Uterus (tissue), 3 donors: ENCODE measurements at regions not wholly inside any gene's neighbourhood (a gene's known extent, or its start where the extent isn't known, plus 50 kb on each side); places are given as distances from the start of the nearest gene placed in this dataset.

Experiments
- DNase-seq, 2 donors: peaks; one replicate each; pipeline ENCODE4 v3.0.0-alpha.2; 2019 to 2020
- H3K27ac ChIP-seq, 2 donors: fragments of 200-600 bp; sonication (generic); 1 replicate in 1 of 2; 2 replicates in 1 of 2; pipeline ENCODE4 v1.5.1; 2016 to 2018
- H3K27me3 ChIP-seq, 2 donors: fragments of 200-600 bp; sonication (generic); one replicate each; pipeline ENCODE4 v1.5.1; 2018 to 2019; ENCODE audit warnings: control low read depth in 1 of 2
- H3K36me3 ChIP-seq, 2 donors: fragments of 200-600 bp; sonication (generic); one replicate each; pipeline ENCODE4 v1.5.1; 2019; ENCODE audit warnings: control low read depth in 1 of 2
- H3K4me1 ChIP-seq, 2 donors: fragments of 200-600 bp; sonication (generic); one replicate each; pipeline ENCODE4 v1.5.1; 2018 to 2019; ENCODE audit warnings: control low read depth in 1 of 2
- H3K4me3 ChIP-seq, 2 donors: fragments of 200-600 bp; sonication (generic); 1 replicate in 1 of 2; 2 replicates in 1 of 2; pipeline ENCODE4 v1.5.1; 2018 to 2019; ENCODE audit warnings: mild to moderate bottlenecking in 1 of 2
- H3K9me3 ChIP-seq, 2 donors: fragments of 200-600 bp; sonication (generic); one replicate each; pipeline ENCODE4 v1.5.1; 2019; ENCODE audit warnings: control low read depth in 1 of 2
- POLR2A ChIP-seq, 2 donors: fragments of 450-650 bp; IDR thresholded peaks; one replicate each; pipeline ENCODE4 v1.6.1; 2016; ENCODE audit warnings: antibody characterized with exemption in 2 of 2, mild to moderate bottlenecking in 1 of 2, moderate library complexity in 1 of 2
- intact Hi-C: fragments of 100-400 bp; cut with DNase I; formaldehyde crosslinking; loops from one replicate; pipeline ENCODE4 v1.15.1; 2023; ENCODE audit warnings: low total_unique reads
- TF ChIP-seq, protein P1 (sequence below), 4 experiments: fragments of 200-600 bp in 2 of 4; fragments of 450-650 bp in 2 of 4; sonication (generic) in 2 of 4; IDR thresholded peaks; one replicate each; pipeline ENCODE4 v1.5.1; 2016 to 2019; ENCODE audit warnings: antibody characterized with exemption in 4 of 4, mild to moderate bottlenecking in 2 of 4, moderate library complexity in 1 of 4
- donor health status: DM: yes; HTN: yes; CAD: no.

DNA sequence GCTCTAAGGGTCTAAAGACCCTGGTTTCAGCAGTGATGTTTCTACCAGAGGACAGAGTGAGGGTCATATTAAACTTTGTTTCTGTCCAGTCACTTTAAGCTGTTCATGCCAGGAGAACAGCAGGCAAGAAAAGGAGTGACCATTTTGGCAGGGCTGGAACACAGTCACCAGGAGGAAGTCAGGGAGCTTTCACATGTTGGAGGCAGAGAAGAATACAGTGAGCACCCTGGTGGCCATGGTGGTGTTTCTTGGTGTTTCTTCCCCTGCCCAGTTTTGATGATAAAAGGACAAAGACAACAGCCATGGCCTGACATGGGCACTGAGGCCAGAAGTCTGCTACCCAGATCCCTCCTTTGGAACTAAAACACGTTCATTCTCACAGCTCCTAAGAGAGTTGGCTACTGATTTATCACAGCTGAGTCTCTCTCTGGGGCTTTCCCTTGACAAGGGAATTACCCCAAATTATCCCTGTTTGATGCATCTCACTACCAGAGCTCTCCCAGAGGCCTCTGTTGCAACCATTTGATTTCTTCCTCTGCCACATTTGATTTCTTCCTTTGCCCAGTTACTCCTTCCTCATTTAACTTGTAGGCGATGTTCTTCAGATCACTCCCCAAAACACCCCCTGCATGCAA is 106.4 kb upstream of the NWD2 start:
- Histone ChIP-seq H3K4me3 (no peak overlapping the region), H3K4me1 (no peaks in the 10 kb centered on the region), H3K9me3 (no peaks in the 10 kb centered on the region), H3K27me3 (no peaks in the 10 kb centered on the region), H3K27ac (no peak overlapping the region), H3K36me3 (no peaks in the 10 kb centered on the region)
- no peak for DNase-seq
- TF ChIP-seq, protein P1, sequence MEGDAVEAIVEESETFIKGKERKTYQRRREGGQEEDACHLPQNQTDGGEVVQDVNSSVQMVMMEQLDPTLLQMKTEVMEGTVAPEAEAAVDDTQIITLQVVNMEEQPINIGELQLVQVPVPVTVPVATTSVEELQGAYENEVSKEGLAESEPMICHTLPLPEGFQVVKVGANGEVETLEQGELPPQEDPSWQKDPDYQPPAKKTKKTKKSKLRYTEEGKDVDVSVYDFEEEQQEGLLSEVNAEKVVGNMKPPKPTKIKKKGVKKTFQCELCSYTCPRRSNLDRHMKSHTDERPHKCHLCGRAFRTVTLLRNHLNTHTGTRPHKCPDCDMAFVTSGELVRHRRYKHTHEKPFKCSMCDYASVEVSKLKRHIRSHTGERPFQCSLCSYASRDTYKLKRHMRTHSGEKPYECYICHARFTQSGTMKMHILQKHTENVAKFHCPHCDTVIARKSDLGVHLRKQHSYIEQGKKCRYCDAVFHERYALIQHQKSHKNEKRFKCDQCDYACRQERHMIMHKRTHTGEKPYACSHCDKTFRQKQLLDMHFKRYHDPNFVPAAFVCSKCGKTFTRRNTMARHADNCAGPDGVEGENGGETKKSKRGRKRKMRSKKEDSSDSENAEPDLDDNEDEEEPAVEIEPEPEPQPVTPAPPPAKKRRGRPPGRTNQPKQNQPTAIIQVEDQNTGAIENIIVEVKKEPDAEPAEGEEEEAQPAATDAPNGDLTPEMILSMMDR (IDR thresholded peaks at IDR 0.05): no peak
- TF ChIP-seq POLR2A (IDR thresholded peaks at IDR 0.05): no peak
- intact Hi-C loops: no loop called here

DNA sequence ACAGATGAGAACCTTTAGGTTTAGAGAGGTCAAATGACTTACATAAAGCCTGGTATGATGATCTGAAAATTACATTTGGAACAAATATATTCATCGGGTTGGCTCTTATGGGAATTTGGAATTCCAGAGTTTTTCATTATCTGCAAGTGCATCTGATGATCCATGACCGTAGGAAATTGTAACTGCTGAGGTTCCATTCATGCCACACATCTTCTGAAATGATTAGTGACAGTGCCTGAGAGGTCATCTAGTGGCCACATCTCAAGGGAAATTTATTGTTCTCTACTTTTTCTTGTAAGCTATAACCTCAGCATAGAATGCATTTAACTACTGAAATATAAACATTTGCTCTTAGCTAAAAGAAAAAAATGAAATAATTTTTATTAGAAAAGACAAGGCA is 105.8 kb upstream of the NWD2 start:
- no peak for TF ChIP-seq POLR2A (IDR thresholded peaks at IDR 0.05)
- TF ChIP-seq, protein P1 (IDR thresholded peaks at IDR 0.05): no peak
- no peak overlapping the region for H3K4me3 ChIP-seq
- intact Hi-C loops: no loop called here

DNA sequence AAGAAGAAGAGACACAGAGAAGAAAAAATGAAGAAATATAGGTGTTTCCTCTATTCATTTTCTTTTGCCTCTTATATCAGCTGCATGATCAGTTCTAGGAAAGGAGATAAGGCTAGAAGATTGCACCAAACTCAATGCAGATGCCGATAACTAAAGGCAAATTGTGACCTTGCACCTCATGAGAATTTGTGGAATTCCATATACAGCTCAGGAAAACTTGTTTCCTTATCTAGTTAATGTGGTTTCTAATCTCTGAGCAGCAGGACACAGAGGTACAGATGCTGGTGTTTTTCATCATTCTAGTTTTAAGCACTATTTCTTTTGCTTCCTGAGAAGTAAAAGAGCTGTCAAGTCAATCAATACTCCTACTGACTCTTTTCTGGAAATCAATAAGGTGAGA is 104.6 kb upstream of the NWD2 start:
- Histone ChIP-seq H3K36me3 (no peaks in the 10 kb centered on the region), H3K4me3 (no peak overlapping the region), H3K27ac (no peak overlapping the region), H3K27me3 (no peaks in the 10 kb centered on the region), H3K9me3 (no peaks in the 10 kb centered on the region), H3K4me1 (no peaks in the 10 kb centered on the region)
- intact Hi-C loops: no loop called here
- no peak for DNase-seq
- no peak for TF ChIP-seq POLR2A (IDR thresholded peaks at IDR 0.05)
- TF ChIP-seq, protein P1 (IDR thresholded peaks at IDR 0.05): no peak

More for the DNA sequence above, 105.8 kb upstream of the NWD2 start:
- Histone ChIP-seq H3K4me1 (no peaks in the 10 kb centered on the region), H3K36me3 (no peaks in the 10 kb centered on the region), H3K9me3 (no peaks in the 10 kb centered on the region), H3K27ac (no peak overlapping the region), H3K27me3 (no peaks in the 10 kb centered on the region)
- DNase-seq: no peak

DNA sequence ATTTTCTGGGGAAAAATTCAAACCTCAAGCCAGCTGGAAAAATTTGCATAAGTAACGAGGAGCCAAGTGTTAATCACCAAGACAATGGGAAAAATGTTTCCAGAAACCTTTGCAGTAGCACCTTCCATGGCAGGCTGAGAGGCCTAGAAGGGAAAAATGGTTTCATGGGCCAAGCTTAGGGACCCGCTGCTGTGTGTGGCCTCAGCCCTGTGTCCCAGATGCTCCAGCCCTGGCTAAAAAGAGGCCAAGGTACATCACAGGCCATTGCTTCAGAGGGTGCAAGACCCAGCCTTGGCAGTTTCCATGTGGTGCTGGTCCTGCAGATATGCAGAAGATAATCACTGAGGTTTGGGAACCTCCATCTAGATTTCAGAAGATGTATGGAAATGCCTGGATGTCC is 98.3 kb upstream of the NWD2 start:
- no peak for TF ChIP-seq POLR2A (IDR thresholded peaks at IDR 0.05)
- TF ChIP-seq, protein P1 (IDR thresholded peaks at IDR 0.05): no peak
- no peak for DNase-seq
- Histone ChIP-seq H3K4me3 (no peak overlapping the region), H3K9me3 (no peaks in the 10 kb centered on the region), H3K27me3 (no peaks in the 10 kb centered on the region), H3K36me3 (no peaks in the 10 kb centered on the region), H3K27ac (no peak overlapping the region), H3K4me1 (no peaks in the 10 kb centered on the region)
- intact Hi-C loops: no loop called here

DNA sequence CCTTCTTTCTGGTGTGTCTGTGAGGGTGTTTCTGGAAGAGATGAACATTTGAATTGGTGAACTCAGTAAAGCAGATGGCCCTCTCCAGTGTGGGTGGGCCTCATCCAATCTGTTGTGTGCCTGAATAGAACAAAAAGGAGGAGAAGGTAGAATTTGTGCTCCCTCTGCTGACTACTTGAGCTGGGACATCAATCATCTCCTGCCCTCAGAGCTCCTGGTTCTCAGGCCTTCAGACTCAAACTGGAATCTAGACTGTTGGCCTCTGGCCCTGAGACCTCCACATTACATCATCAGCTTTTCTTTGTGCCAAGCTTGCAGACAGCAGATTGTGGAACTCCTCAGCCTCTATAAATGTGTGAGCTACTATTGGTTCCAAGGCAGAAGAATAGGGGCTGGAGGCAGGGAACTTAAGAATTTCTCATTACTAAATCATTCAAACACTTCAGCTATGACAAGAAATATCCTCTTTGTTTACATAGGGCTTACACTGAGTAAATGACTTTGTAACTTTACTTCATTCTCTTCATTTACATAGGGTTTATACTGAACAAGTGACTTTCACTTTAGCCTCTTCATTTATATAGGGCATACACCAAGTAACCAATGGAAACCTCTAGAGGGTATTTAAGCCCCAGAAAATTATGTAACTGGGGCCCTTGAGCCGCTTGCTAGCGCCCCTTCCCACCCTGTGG is 86.9 kb upstream of the NWD2 start:
- no peaks in the 10 kb centered on the region for H3K4me1 ChIP-seq
- H3K4me3 ChIP-seq: no peak overlapping the region
- intact Hi-C loops: no loop called here
- no peak overlapping the region for H3K27ac ChIP-seq
- TF ChIP-seq POLR2A (IDR thresholded peaks at IDR 0.05): no peak
- TF ChIP-seq, protein P1 (IDR thresholded peaks at IDR 0.05): no peak
- H3K36me3 ChIP-seq: no peaks in the 10 kb centered on the region
- no peak for DNase-seq
- no peaks in the 10 kb centered on the region for H3K27me3 ChIP-seq
- H3K9me3 ChIP-seq: no peaks in the 10 kb centered on the region
